ENCODE measurements at regions not wholly inside any gene's neighbourhood (a gene's known extent, or its start where the extent isn't known, plus 50 kb on each side); places are given as distances from the start of the nearest gene placed in this dataset.

DNA sequence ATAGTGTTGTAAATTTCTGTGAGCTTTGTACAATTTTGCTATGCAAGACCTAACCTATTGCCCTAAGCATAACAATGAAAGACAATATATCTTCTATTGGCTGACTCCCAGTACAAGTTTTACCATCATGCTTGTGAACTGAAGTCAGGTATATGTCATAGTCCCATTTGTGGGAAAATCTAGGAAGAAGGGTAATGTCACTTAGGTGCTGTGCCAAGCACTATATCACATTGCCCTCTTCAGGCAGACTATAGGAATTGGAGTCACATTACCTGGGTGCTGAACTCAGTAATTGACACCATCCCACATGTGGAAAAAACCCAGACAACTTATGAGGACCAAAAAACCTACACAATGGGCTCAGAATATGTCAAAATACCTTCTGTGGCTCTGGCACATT, 907.4 kb upstream of the AMELY start:
- TF ChIP-seq, protein P1, sequence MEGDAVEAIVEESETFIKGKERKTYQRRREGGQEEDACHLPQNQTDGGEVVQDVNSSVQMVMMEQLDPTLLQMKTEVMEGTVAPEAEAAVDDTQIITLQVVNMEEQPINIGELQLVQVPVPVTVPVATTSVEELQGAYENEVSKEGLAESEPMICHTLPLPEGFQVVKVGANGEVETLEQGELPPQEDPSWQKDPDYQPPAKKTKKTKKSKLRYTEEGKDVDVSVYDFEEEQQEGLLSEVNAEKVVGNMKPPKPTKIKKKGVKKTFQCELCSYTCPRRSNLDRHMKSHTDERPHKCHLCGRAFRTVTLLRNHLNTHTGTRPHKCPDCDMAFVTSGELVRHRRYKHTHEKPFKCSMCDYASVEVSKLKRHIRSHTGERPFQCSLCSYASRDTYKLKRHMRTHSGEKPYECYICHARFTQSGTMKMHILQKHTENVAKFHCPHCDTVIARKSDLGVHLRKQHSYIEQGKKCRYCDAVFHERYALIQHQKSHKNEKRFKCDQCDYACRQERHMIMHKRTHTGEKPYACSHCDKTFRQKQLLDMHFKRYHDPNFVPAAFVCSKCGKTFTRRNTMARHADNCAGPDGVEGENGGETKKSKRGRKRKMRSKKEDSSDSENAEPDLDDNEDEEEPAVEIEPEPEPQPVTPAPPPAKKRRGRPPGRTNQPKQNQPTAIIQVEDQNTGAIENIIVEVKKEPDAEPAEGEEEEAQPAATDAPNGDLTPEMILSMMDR (IDR thresholded peaks at IDR 0.05): peak in 2 of 4 experiments; percentile 19 to 25
- TF ChIP-seq POLR2A (IDR thresholded peaks at IDR 0.05) (no peak), POLR2AphosphoS5 (IDR thresholded peaks at IDR 0.05) (no peak), EP300 (IDR thresholded peaks at IDR 0.05) (no peak)

Data from gastroesophageal sphincter (tissue), 3 donors.